HAP-1 (cell line): ENCODE measurements at regions not wholly inside any gene's neighbourhood (a gene's known extent, or its start where the extent isn't known, plus 50 kb on each side); places are given as distances from the start of the nearest gene placed in this dataset.
"Not testable (repeated sequence)": the region's sequence is repeated elsewhere in the genome, so short reads cannot be mapped to it uniquely, and the experiment has no call there.

Experiments used
- DNase-seq, 2 experiments: peaks; one replicate each; pipeline ENCODE4 v3.0.0-alpha.2; 2016 to 2020; ENCODE audit warnings: low spot score in 2 of 2
- H3K27me3 ChIP-seq: fragments of 250-450 bp; sonication (Bioruptor Pico); 2 replicates; pipeline ENCODE4 v1.5.1; 2020; ENCODE audit warnings: low read depth, mild to moderate bottlenecking, moderate library complexity
- H3K36me3 ChIP-seq: fragments of 250-450 bp; sonication (Bioruptor Pico); replicated peaks from 2 replicates; pipeline ENCODE4 v1.5.1; 2020; ENCODE audit warnings: mild to moderate bottlenecking
- H3K4me1 ChIP-seq: fragments of 250-450 bp; sonication (Bioruptor Pico); 2 replicates; pipeline ENCODE4 v1.5.1; 2020; ENCODE audit warnings: mild to moderate bottlenecking
- H3K4me3 ChIP-seq: fragments of 250-450 bp; sonication (Bioruptor Pico); 2 replicates; pipeline ENCODE4 v1.5.1; 2020; ENCODE audit warnings: mild to moderate bottlenecking, moderate library complexity
- H3K9me3 ChIP-seq: fragments of 250-450 bp; sonication (Bioruptor Pico); 2 replicates; pipeline ENCODE4 v1.5.1; 2020; ENCODE audit warnings: mild to moderate bottlenecking, moderate library complexity
- in situ Hi-C: fragments of 300-500 bp; cut with MboI; formaldehyde crosslinking; loops from 3 replicates; pipeline ENCODE4 v1.14.3; 2020; ENCODE audit warnings: low sequenced_read_pairs, inconsistent platforms, mixed read lengths

DNA sequence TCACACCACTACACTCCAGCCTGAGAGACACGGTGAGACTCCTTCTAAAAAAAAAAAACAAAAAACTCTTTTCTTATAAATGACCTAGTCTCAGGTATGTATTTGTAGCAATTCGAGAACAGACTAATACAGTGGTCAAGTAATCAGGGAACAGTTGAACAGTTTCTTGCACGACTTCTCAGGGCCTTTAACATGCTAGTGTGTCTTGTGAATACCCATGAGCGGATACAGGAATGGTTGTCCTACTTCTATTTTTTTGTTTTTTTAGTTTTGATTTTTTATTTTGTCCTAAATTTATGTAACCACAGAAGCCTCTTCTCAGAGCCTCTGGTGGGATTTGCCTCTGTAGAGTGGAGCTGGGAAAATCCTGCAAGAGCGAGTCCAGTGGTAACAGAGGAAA, 71.0 kb upstream of the NANOS1 start:
- in situ Hi-C loops, result no loop called here
- H3K27me3 ChIP-seq, result peaks cover 3% of the 10 kb centered on the region; the same call in 1 of the 2 replicates
- H3K9me3 ChIP-seq, result no peaks in the 10 kb centered on the region
- H3K4me1 ChIP-seq, result no peaks in the 10 kb centered on the region
- H3K36me3 ChIP-seq, result no peaks in the 10 kb centered on the region
- no peak for DNase-seq
- no peak overlapping the region for H3K4me3 ChIP-seq

DNA sequence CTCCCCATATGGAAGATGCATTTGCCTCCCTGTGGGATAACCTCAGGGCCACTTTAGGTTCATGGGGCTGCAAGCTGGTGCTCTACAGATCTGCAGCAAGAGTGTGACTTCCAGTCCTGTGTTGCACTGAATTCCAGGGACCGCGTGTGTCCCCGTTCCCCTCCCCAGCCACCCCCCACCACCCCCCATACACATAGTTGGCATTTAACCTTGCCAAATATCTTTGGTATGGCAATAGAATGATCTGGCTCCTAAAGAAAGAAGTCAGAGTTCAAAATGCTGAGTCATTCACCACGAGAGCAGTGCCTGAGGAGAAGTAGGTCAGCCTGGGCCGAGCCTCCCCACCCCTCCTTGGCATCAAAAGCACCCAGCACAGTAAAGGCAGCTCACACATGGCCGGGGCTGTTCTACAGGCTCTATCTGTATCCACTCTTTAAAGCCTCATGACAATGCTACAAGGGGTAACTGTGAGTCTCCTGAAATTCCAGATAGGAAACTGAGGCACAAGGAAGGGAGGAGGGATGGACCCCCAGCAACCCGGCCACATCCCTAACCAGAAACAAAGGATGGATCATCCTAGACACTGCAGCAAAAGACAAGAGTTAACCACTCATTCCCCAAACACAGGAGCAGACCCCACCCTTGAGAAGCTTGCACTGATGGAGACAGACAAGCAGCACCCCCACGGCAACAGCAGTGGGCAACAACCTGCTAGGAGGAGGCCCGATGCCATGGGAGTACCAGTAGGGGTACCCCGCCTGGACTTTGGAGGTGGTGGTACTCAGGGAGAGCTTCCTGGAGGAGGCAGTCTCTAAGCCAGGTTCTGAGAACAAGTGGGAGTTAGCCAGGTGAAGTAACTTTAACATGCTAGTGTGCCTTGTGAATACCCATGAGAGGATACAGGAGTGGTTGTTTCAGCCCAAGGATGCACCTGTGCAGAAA, 70.3 kb upstream of the NANOS1 start:
- DNase-seq, result no peak
- Histone ChIP-seq H3K27me3 (peaks cover 3% of the 10 kb centered on the region; the same call in 1 of the 2 replicates), H3K9me3 (no peaks in the 10 kb centered on the region), H3K4me3 (no peak overlapping the region), H3K4me1 (no peaks in the 10 kb centered on the region), H3K36me3 (no peaks in the 10 kb centered on the region)
- in situ Hi-C loops, result no loop called here

DNA sequence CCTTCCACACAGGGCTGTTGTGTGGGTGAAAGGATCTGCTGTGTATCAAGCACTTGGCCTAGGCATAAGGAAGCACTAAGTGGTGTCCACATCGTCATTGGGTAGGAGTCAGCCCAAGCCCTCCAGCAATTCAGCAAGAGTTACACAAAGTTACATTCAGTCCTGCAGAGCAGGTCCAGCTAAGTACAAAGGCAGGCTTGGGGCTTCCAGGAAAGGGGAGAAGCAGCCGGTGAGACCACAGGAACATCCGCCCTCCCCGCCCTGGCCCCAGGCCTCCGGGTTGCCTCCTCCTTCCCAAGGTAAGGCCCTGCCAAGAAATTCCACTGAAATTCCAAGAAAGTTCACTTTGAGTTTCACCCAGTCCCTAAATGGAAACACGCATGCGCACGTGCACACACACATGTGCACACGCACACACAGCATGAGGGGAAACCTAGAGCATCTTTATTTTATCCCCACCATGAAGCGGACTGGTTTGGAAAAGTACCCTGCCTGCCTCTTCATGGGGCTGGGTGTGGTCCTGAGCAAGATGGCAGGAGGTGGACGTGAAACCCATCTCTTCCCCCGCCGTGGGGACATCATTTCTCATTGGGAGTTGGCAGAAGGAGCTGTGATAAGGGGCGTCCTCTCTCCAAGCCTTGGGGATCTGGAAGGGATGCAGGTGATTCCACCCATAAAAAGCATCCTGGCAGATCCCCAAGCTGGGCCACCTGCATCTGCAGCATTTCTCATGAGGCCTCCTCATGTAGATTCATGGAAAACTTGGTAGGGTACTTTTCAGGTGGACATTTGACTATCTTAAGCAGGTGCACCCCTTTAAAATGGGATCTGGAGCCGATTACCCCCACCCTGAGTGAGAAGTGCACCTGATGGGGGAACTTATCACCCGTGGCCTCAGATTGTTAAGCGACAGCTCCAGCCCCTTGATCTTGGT, 69.1 kb upstream of the NANOS1 start:
- no peaks in the 10 kb centered on the region; the same call in 1 of the 2 replicates for H3K27me3 ChIP-seq
- no peak for DNase-seq
- no peak overlapping the region for H3K4me3 ChIP-seq
- H3K36me3 ChIP-seq, result no peaks in the 10 kb centered on the region
- in situ Hi-C loops, result no loop called here
- H3K9me3 ChIP-seq, result no peaks in the 10 kb centered on the region
- no peaks in the 10 kb centered on the region for H3K4me1 ChIP-seq

DNA sequence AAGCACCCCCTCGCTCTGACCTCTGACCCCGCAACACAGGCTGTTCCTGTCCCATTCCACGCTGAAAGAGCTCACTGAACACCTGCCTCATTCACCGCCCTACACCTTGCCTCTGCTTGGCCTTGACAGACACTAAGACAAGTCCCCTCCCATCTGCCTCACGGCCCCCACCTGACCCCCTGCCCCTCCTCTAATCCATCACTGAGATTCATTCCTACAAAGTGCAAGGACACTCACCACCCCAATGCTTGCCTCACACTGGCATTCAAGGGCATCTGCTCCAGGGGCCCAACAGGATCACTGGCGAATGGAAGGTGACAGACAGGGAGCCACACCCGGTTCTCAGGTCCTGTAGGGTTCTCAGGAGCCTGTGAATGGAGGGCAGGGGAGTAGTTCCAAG, 68.1 kb upstream of the NANOS1 start:
- H3K9me3 ChIP-seq, result no peaks in the 10 kb centered on the region
- H3K4me3 ChIP-seq, result no peak overlapping the region
- DNase-seq, result no peak
- in situ Hi-C loops, result no loop called here
- H3K27me3 ChIP-seq, result no peaks in the 10 kb centered on the region
- no peaks in the 10 kb centered on the region for H3K4me1 ChIP-seq
- no peaks in the 10 kb centered on the region for H3K36me3 ChIP-seq

DNA sequence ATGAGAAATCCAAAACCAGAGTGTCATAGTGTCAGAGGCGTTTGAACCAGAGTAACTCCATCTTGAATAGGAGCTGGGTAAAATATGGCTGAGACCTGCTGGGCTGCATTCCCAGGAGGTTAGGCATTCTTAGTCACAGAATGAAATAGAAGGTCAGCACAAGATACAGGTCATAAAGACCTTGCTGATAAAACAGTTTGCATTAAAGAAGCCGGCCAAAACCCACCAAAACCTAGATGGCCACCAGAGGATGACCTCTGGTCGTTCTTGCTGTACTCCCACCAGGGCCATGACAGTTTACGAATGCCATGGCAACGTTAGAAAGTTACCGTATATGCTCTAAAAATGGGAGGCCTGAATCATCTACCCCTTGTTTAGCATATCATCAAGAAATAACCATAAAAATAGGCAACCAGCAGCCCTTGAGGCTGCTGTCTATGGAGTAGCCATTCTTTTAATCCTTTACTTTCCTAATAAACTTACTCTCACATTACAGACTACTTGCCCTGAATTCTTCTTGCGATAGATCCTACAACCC, 67.1 kb upstream of the NANOS1 start:
- in situ Hi-C loops, H3K9me3 ChIP-seq, H3K4me1 ChIP-seq, H3K27me3 ChIP-seq, H3K36me3 ChIP-seq, DNase-seq, H3K4me3 ChIP-seq: not testable (repeated sequence)

DNA sequence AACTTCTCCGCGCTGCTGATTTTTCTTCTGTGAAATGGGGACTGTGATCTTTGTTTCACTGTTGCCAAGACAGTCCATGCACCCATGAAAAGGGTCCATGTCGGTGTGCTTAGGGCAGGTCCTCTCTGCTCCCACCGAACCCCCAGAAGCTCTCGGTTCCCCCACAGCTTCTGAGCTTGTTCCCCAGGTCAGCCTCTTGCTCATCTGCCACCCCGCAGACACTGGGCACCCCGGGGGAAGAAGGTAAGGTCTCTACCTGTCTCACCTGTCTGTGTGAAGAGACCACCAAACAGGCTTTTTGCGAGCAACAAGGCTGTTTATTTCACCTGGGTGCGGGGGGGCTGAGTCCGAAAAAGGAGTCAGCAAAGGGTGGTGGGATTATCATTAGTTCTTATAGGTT, 66.2 kb upstream of the NANOS1 start:
- Histone ChIP-seq H3K9me3 (no peaks in the 10 kb centered on the region), H3K4me1 (no peaks in the 10 kb centered on the region), H3K27me3 (no peaks in the 10 kb centered on the region), H3K36me3 (no peaks in the 10 kb centered on the region), H3K4me3 (no peak overlapping the region)
- in situ Hi-C loops, result no loop called here
- no peak for DNase-seq

DNA sequence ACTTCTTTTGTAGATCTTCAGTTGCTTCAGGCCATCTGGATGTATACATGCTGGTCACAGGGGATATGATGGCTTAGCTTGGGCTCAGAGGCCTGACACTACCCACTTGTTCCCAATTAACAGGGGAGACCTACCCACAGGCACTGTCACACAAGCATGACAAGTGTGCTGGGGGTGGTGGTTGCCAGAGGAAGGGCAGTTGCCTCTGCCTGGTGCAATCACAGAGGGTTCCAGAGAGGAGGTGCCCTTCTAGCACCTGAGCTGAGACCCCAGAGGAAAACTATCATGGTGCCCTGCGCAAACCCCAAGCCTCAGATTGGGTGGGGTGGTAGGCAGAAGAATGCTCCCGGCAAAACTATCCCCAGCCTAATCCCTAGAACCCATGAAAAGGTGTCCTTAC, 65.6 kb upstream of the NANOS1 start:
- Histone ChIP-seq H3K27me3 (no peaks in the 10 kb centered on the region), H3K36me3 (no peaks in the 10 kb centered on the region), H3K4me1 (no peaks in the 10 kb centered on the region), H3K4me3 (no peak overlapping the region), H3K9me3 (no peaks in the 10 kb centered on the region)
- in situ Hi-C loops, result no loop called here
- no peak for DNase-seq

DNA sequence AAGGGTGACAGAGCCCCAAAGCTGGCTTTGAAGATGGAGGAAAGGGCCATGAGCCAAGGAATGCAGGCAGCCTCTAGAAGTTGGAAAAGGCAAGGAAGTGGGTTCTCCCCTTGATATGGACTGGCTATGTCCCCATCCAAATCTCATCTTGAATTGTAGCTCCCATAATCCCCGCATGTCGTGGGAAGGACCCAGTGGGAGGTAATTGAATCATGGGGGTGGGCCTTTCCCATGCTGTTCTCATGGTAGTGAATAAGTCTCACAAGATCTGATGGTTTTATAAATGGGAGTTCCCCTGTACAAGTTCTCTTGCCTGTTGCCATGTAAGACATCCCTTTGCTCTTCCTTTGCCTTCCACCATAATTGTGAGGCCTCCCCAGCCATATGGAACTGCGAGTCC, 65.0 kb upstream of the NANOS1 start:
- in situ Hi-C loops, result not testable (repeated sequence)

DNA sequence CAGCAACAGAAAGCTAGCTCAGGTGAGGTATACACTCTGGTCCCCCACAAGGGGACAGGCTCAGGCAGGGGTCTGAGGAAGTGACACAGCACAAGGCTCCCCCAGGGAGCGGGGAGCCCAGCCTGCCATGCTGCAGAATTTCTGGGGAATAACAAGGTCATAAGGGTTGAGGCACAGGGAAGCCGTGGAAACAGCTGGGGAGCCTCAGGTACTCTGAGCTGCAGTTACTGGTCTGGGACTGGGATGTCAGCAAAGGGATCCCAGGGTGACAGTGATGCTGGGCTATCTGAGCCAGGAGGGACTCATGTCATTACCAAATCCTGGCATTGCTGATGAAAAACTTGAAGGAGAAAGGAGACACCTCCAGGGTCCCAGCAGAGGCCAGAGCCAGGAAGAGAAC, 64.4 kb upstream of the NANOS1 start:
- H3K9me3 ChIP-seq, result no peaks in the 10 kb centered on the region
- no peaks in the 10 kb centered on the region for H3K4me1 ChIP-seq
- no peak for DNase-seq
- no peaks in the 10 kb centered on the region for H3K27me3 ChIP-seq
- in situ Hi-C loops, result no loop called here
- no peaks in the 10 kb centered on the region for H3K36me3 ChIP-seq
- H3K4me3 ChIP-seq, result no peak overlapping the region

More for the DNA sequence above, 65.0 kb upstream of the NANOS1 start:
- H3K27me3 ChIP-seq, H3K9me3 ChIP-seq, H3K4me1 ChIP-seq, DNase-seq, H3K36me3 ChIP-seq, H3K4me3 ChIP-seq: not testable (repeated sequence)

DNA sequence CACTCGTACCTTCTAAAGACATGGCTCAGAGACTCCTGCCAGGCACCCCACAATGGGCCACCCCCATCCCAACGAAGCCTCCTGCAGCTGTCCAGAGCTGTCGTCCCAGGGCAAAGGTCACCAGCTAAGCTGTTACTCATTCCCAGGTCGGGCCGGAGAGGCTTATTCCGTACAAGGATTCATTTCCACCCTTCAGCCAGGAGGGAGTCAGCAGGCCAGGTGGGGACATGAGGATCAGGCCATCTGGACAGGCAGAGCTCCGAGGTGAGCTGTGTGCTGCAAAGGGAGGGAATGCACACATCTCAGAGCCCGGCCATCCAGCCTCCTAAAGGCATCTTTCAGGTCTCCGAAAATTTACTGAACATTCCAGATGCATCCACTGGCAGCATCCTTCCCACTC, 63.9 kb upstream of the NANOS1 start:
- no peak overlapping the region for H3K4me3 ChIP-seq
- in situ Hi-C loops, result no loop called here
- no peaks in the 10 kb centered on the region for H3K27me3 ChIP-seq
- no peaks in the 10 kb centered on the region for H3K4me1 ChIP-seq
- no peaks in the 10 kb centered on the region for H3K9me3 ChIP-seq
- no peak for DNase-seq
- H3K36me3 ChIP-seq, result no peaks in the 10 kb centered on the region

DNA sequence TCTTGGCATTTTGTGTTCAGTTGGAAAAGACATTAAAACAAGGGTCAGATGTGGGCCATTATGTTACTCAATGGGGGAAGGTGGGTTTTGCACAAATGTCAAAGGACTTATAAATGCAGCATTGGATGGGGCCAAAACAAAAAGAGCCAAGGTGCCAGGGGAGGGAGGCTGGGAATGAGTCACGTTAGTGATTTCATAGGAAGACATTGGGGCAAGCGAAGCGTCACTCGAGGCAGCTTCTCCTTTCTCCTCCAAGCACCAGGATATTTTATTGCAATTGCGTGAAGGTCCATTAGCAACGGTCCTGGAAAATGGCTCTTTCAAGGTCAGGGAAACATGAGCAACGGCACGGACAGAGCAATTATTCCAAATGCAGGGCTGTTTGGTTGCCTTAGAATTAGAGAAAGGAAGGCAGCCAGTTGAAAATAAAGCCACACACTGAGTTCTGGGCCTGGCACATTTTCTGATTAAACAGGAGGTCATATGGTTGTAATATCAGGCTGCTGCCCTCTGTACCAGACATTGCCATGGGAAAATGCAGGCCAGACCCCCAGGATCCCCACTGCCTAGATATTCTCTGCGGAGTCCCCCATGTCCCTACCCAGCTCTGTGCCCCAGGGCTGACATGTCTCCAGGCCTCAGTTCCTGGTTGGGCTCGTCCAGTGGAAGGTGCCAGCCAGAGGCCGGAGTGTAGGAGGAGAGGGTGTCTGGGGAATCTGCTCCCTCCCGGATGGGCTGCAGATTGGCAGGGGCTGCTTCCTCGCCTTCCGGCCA, 63.3 kb upstream of the NANOS1 start:
- Histone ChIP-seq H3K9me3 (no peaks in the 10 kb centered on the region), H3K36me3 (no peaks in the 10 kb centered on the region), H3K27me3 (no peaks in the 10 kb centered on the region), H3K4me1 (no peaks in the 10 kb centered on the region), H3K4me3 (no peak overlapping the region)
- DNase-seq, result no peak
- in situ Hi-C loops, result no loop called here

DNA sequence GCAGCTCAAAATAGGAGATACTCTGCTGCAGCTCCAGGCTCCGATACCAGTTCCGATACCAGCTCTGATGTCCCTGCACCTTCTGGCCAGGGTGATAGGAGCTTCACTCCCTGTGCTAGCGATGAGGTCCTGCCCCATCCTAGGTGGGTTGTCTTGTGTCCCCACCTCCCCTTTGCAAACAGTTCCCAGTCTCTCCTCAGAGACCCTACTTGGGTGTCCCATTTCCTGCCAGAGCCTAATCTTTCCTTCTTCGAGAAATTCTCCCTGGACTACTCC, 62.7 kb upstream of the NANOS1 start:
- in situ Hi-C loops, result no loop called here
- Histone ChIP-seq H3K4me3 (no peak overlapping the region), H3K27me3 (no peaks in the 10 kb centered on the region), H3K36me3 (no peaks in the 10 kb centered on the region), H3K4me1 (no peaks in the 10 kb centered on the region), H3K9me3 (no peaks in the 10 kb centered on the region; the same call in 1 of the 2 replicates)
- DNase-seq, result no peak

DNA sequence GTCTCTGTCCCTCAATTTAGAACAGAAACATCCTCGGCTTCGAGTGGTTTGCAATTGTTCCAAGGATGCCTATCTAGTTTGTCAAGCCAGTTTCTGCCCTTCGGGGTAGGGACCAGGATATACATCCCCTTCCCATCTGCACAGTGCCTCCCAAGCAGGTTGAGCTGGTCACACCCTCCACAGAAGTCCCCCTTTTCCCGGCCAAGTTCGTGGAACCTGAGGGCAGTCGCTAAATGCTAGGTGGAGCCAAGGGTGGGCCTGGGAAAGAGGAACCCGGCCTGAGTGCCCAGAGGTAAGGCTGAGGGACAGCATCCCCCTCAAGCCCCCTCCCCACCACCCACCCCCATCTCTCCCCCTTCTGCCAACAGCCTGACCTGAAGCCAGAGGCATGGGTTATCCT, 62.4 kb upstream of the NANOS1 start:
- no peak overlapping the region for H3K4me3 ChIP-seq
- H3K36me3 ChIP-seq, result no peaks in the 10 kb centered on the region
- no peak for DNase-seq
- H3K27me3 ChIP-seq, result 0 out of 2 replicates have a peak, but pooled peaks cover under 1% of the 10 kb centered on the region
- no peaks in the 10 kb centered on the region for H3K4me1 ChIP-seq
- H3K9me3 ChIP-seq, result no peaks in the 10 kb centered on the region; the same call in 1 of the 2 replicates
- in situ Hi-C loops, result no loop called here
